WTC11 (cell line): ENCODE measurements at regions not wholly inside any gene's neighbourhood (a gene's known extent, or its start where the extent isn't known, plus 50 kb on each side); places are given as distances from the start of the nearest gene placed in this dataset.

ENCODE experiments used
- ATAC-seq: fragments of 200-7000 bp; cut with Tn5 transposase; 2 replicates; pipeline ENCODE4 v1.10.0; 2021; ENCODE audit warnings: mild to moderate bottlenecking, moderate library complexity
- CTCF ChIA-PET: fragments of 300-600 bp; sonication (Branson Sonifier 250); formaldehyde crosslinking; loops from one replicate; lab custom pipeline; 2021; ENCODE audit warnings: antibody characterized with exemption; lab: Charles Lee
- POLR2A ChIA-PET: fragments of 350-600 bp; sonication (Branson Sonifier 250); formaldehyde crosslinking; loops from one replicate; lab custom pipeline; 2021; ENCODE audit warnings: antibody characterized with exemption; lab: Charles Lee
- DNase-seq: peaks from one replicate; pipeline ENCODE4 v3.0.0; 2021; ENCODE audit warnings: low spot score
- H3K27ac Mint-ChIP-seq: 2 replicates; pipeline ENCODE4 v1.8.0; 2021; ENCODE audit warnings: mixed read lengths
- H3K27me3 Mint-ChIP-seq: 2 replicates; pipeline ENCODE4 v1.8.0; 2021; ENCODE audit warnings: low read depth, mild to moderate bottlenecking, moderate library complexity, mixed read lengths
- H3K36me3 Mint-ChIP-seq: 2 replicates; pipeline ENCODE4 v1.8.0; 2021; ENCODE audit warnings: mixed read lengths
- H3K4me1 Mint-ChIP-seq: 2 replicates; pipeline ENCODE4 v1.8.0; 2022; ENCODE audit warnings: mixed read lengths
- H3K4me3 Mint-ChIP-seq: 2 replicates; pipeline ENCODE4 v1.8.0; 2021; ENCODE audit warnings: mild to moderate bottlenecking, moderate library complexity, mixed read lengths
- H3K9me3 Mint-ChIP-seq: 2 replicates; pipeline ENCODE4 v1.8.0; 2021; ENCODE audit warnings: mixed read lengths
- AR ChIP-seq: fragments of 250-450 bp; sonication (Bioruptor Pico); IDR thresholded peaks from 2 replicates; pipeline ENCODE4 v1.9.0; 2021; ENCODE audit warnings: mild to moderate bottlenecking
- JUN ChIP-seq: sonication (generic); formaldehyde crosslinking; IDR thresholded peaks from 2 replicates; pipeline ENCODE4 v1.8.0; 2023; ENCODE audit warnings: mild to moderate bottlenecking, missing genetic modification reagents
- MYBL2 ChIP-seq: sonication (generic); formaldehyde crosslinking; IDR thresholded peaks from 2 replicates; pipeline ENCODE4 v1.8.1; 2023; ENCODE audit warnings: mild to moderate bottlenecking, moderate library complexity, missing genetic modification reagents
- PRRX2 ChIP-seq: fragments of 250-450 bp; sonication (Bioruptor Pico); IDR thresholded peaks from 2 replicates; pipeline ENCODE4 v1.8.0; 2021; ENCODE audit warnings: mild to moderate bottlenecking
- RELA ChIP-seq: sonication (generic); formaldehyde crosslinking; IDR thresholded peaks from 2 replicates; pipeline ENCODE4 v1.8.1; 2022; ENCODE audit warnings: missing genetic modification reagents, mild to moderate bottlenecking, borderline replicate concordance
- ZBTB43 ChIP-seq: sonication (generic); formaldehyde crosslinking; IDR thresholded peaks from 2 replicates; pipeline ENCODE4 v1.8.1; 2023; ENCODE audit warnings: mild to moderate bottlenecking, missing genetic modification reagents
- TF ChIP-seq, protein P1 (sequence below): sonication (generic); formaldehyde crosslinking; IDR thresholded peaks from 2 replicates; pipeline ENCODE4 v1.8.1; 2022; ENCODE audit warnings: mild to moderate bottlenecking, missing genetic modification reagents, moderate library complexity, borderline replicate concordance
- TF ChIP-seq, protein P2 (sequence below): sonication (generic); formaldehyde crosslinking; IDR thresholded peaks from 2 replicates; pipeline ENCODE4 v1.8.0; 2023; ENCODE audit warnings: missing genetic modification reagents, mild to moderate bottlenecking, borderline replicate concordance
- TF ChIP-seq, protein P3 (sequence below): sonication (generic); formaldehyde crosslinking; IDR thresholded peaks from 2 replicates; pipeline ENCODE4 v1.8.1; 2022; ENCODE audit warnings: low read depth, missing genetic modification reagents, borderline replicate concordance
- TF ChIP-seq, protein P4 (sequence below): sonication (generic); formaldehyde crosslinking; IDR thresholded peaks from 2 replicates; pipeline ENCODE4 v1.8.0; 2023; ENCODE audit warnings: missing genetic modification reagents
- TF ChIP-seq, protein P5 (sequence below): fragments of 250-450 bp; sonication (Bioruptor Pico); IDR thresholded peaks from 2 replicates; pipeline ENCODE4 v1.9.0; 2021; ENCODE audit warnings: mild to moderate bottlenecking, borderline replicate concordance
- TF ChIP-seq, protein P6 (sequence below): fragments of 250-450 bp; sonication (Bioruptor Pico); IDR thresholded peaks from 2 replicates; pipeline ENCODE4 v1.9.0; 2021; ENCODE audit warnings: mild to moderate bottlenecking

DNA sequence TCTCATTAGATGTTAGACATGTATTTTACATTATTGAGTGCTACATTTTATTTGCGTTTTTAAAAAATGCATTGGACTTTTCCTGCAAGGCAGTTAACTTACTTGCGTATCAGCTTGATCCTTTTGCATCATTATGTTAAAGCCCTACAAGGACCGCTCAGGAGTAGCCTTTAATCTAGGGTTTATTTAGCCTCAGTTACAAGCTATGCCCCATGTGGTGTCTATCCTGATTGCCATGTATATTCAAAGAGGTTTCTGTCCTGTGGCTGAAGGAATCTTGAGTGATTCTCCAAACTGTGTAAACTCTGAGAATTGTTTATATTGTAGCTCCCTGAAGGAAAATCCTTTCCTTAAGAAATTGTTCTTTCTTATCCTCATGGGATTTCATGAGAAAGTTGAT, 821.8 kb upstream of the AGA start:
- no peak for DNase-seq
- no peaks in the 10 kb centered on the region for H3K27me3 Mint-ChIP-seq
- H3K36me3 Mint-ChIP-seq = peaks cover 6% of the 10 kb centered on the region; the same call in 1 of the 2 replicates
- peaks cover 7% of the 10 kb centered on the region for H3K4me1 Mint-ChIP-seq
- ChIA-PET CTCF (no interaction called here), POLR2A (no interaction called here)
- TF ChIP-seq, protein P1, sequence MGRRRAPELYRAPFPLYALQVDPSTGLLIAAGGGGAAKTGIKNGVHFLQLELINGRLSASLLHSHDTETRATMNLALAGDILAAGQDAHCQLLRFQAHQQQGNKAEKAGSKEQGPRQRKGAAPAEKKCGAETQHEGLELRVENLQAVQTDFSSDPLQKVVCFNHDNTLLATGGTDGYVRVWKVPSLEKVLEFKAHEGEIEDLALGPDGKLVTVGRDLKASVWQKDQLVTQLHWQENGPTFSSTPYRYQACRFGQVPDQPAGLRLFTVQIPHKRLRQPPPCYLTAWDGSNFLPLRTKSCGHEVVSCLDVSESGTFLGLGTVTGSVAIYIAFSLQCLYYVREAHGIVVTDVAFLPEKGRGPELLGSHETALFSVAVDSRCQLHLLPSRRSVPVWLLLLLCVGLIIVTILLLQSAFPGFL (CRISPR knock-in tag) = no peak
- TF ChIP-seq, protein P2, sequence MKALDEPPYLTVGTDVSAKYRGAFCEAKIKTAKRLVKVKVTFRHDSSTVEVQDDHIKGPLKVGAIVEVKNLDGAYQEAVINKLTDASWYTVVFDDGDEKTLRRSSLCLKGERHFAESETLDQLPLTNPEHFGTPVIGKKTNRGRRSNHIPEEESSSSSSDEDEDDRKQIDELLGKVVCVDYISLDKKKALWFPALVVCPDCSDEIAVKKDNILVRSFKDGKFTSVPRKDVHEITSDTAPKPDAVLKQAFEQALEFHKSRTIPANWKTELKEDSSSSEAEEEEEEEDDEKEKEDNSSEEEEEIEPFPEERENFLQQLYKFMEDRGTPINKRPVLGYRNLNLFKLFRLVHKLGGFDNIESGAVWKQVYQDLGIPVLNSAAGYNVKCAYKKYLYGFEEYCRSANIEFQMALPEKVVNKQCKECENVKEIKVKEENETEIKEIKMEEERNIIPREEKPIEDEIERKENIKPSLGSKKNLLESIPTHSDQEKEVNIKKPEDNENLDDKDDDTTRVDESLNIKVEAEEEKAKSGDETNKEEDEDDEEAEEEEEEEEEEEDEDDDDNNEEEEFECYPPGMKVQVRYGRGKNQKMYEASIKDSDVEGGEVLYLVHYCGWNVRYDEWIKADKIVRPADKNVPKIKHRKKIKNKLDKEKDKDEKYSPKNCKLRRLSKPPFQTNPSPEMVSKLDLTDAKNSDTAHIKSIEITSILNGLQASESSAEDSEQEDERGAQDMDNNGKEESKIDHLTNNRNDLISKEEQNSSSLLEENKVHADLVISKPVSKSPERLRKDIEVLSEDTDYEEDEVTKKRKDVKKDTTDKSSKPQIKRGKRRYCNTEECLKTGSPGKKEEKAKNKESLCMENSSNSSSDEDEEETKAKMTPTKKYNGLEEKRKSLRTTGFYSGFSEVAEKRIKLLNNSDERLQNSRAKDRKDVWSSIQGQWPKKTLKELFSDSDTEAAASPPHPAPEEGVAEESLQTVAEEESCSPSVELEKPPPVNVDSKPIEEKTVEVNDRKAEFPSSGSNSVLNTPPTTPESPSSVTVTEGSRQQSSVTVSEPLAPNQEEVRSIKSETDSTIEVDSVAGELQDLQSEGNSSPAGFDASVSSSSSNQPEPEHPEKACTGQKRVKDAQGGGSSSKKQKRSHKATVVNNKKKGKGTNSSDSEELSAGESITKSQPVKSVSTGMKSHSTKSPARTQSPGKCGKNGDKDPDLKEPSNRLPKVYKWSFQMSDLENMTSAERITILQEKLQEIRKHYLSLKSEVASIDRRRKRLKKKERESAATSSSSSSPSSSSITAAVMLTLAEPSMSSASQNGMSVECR (CRISPR knock-in tag) = no peak
- TF ChIP-seq, protein P3, sequence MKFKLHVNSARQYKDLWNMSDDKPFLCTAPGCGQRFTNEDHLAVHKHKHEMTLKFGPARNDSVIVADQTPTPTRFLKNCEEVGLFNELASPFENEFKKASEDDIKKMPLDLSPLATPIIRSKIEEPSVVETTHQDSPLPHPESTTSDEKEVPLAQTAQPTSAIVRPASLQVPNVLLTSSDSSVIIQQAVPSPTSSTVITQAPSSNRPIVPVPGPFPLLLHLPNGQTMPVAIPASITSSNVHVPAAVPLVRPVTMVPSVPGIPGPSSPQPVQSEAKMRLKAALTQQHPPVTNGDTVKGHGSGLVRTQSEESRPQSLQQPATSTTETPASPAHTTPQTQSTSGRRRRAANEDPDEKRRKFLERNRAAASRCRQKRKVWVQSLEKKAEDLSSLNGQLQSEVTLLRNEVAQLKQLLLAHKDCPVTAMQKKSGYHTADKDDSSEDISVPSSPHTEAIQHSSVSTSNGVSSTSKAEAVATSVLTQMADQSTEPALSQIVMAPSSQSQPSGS (CRISPR knock-in tag) = no peak
- TF ChIP-seq AR (CRISPR knock-in tag) (no peak), MYBL2 (CRISPR knock-in tag) (no peak), PRRX2 (CRISPR knock-in tag) (no peak), RELA (CRISPR knock-in tag) (no peak), ZBTB43 (CRISPR knock-in tag) (no peak), JUN (CRISPR knock-in tag) (no peak)
- TF ChIP-seq, protein P4, sequence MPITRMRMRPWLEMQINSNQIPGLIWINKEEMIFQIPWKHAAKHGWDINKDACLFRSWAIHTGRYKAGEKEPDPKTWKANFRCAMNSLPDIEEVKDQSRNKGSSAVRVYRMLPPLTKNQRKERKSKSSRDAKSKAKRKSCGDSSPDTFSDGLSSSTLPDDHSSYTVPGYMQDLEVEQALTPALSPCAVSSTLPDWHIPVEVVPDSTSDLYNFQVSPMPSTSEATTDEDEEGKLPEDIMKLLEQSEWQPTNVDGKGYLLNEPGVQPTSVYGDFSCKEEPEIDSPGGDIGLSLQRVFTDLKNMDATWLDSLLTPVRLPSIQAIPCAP = no peak
- TF ChIP-seq, protein P5, sequence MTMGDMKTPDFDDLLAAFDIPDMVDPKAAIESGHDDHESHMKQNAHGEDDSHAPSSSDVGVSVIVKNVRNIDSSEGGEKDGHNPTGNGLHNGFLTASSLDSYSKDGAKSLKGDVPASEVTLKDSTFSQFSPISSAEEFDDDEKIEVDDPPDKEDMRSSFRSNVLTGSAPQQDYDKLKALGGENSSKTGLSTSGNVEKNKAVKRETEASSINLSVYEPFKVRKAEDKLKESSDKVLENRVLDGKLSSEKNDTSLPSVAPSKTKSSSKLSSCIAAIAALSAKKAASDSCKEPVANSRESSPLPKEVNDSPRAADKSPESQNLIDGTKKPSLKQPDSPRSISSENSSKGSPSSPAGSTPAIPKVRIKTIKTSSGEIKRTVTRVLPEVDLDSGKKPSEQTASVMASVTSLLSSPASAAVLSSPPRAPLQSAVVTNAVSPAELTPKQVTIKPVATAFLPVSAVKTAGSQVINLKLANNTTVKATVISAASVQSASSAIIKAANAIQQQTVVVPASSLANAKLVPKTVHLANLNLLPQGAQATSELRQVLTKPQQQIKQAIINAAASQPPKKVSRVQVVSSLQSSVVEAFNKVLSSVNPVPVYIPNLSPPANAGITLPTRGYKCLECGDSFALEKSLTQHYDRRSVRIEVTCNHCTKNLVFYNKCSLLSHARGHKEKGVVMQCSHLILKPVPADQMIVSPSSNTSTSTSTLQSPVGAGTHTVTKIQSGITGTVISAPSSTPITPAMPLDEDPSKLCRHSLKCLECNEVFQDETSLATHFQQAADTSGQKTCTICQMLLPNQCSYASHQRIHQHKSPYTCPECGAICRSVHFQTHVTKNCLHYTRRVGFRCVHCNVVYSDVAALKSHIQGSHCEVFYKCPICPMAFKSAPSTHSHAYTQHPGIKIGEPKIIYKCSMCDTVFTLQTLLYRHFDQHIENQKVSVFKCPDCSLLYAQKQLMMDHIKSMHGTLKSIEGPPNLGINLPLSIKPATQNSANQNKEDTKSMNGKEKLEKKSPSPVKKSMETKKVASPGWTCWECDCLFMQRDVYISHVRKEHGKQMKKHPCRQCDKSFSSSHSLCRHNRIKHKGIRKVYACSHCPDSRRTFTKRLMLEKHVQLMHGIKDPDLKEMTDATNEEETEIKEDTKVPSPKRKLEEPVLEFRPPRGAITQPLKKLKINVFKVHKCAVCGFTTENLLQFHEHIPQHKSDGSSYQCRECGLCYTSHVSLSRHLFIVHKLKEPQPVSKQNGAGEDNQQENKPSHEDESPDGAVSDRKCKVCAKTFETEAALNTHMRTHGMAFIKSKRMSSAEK (CRISPR knock-in tag) = no peak
- TF ChIP-seq, protein P6, sequence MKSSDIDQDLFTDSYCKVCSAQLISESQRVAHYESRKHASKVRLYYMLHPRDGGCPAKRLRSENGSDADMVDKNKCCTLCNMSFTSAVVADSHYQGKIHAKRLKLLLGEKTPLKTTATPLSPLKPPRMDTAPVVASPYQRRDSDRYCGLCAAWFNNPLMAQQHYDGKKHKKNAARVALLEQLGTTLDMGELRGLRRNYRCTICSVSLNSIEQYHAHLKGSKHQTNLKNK (CRISPR knock-in tag) = no peak
- no peak overlapping the region for H3K4me3 Mint-ChIP-seq
- ATAC-seq = peak; percentile 77
- no peak overlapping the region for H3K27ac Mint-ChIP-seq
- peaks cover 16% of the 10 kb centered on the region for H3K9me3 Mint-ChIP-seq
